Effector memory CD4-positive, alpha-beta T cell (primary cell): ENCODE measurements at regions not wholly inside any gene's neighbourhood (a gene's known extent, or its start where the extent isn't known, plus 50 kb on each side); places are given as distances from the start of the nearest gene placed in this dataset.
"Not testable (repeated sequence)": the region's sequence is repeated elsewhere in the genome, so short reads cannot be mapped to it uniquely, and the experiment has no call there.

ENCODE experiments used
- DNase-seq, 3 donors: peaks; one replicate each; pipeline ENCODE4 v3.0.0-alpha.2; 2020
- H3K27ac ChIP-seq: 2 replicates; pipeline ENCODE4 v1.7.0; 2013; ENCODE audit warnings: mild to moderate bottlenecking, low read length, moderate library complexity; ENCODE audit not compliant: insufficient read depth, poor library complexity, severe bottlenecking
- H3K27me3 ChIP-seq: replicated peaks from 2 replicates; pipeline ENCODE4 v1.7.0; 2013; ENCODE audit warnings: mild to moderate bottlenecking, low read length; ENCODE audit not compliant: insufficient read depth, control insufficient read depth, poor library complexity, severe bottlenecking
- H3K36me3 ChIP-seq: 2 replicates; pipeline ENCODE4 v1.7.0; 2013; ENCODE audit warnings: mild to moderate bottlenecking, low read length, moderate library complexity; ENCODE audit not compliant: control insufficient read depth, insufficient read depth
- H3K4me1 ChIP-seq: 2 replicates; pipeline ENCODE4 v1.7.0; 2013; ENCODE audit warnings: low read length, mild to moderate bottlenecking; ENCODE audit not compliant: control insufficient read depth, insufficient read depth, poor library complexity, severe bottlenecking
- H3K4me3 ChIP-seq: 2 replicates; pipeline ENCODE4 v1.7.0; 2013; ENCODE audit warnings: low read length, low read depth, mild to moderate bottlenecking; ENCODE audit not compliant: insufficient read depth, poor library complexity, severe bottlenecking
- H3K9me3 ChIP-seq: 2 replicates; pipeline ENCODE4 v1.7.0; 2013; ENCODE audit warnings: mild to moderate bottlenecking, low read length, moderate library complexity; ENCODE audit not compliant: control insufficient read depth

GRCh38 chr9:31314241-31314640 lies 1070.2 kb upstream of the ACO1 start:
- Histone ChIP-seq H3K9me3 (no peaks in the 10 kb centered on the region), H3K27ac (no peak overlapping the region), H3K36me3 (no peaks in the 10 kb centered on the region), H3K27me3 (no peaks in the 10 kb centered on the region), H3K4me1 (no peaks in the 10 kb centered on the region), H3K4me3 (no peak overlapping the region)
- no peak for DNase-seq

GRCh38 chr9:31320494-31320893 lies 1063.9 kb upstream of the ACO1 start:
- DNase-seq, result no peak
- H3K27ac ChIP-seq, result no peak overlapping the region

GRCh38 chr9:31321256-31321655 lies 1063.2 kb upstream of the ACO1 start:
- H3K36me3 ChIP-seq, result no peaks in the 10 kb centered on the region
- no peaks in the 10 kb centered on the region for H3K27me3 ChIP-seq
- H3K9me3 ChIP-seq, result no peaks in the 10 kb centered on the region
- no peak overlapping the region for H3K4me3 ChIP-seq
- H3K4me1 ChIP-seq, result peaks cover 13% of the 10 kb centered on the region
- no peak overlapping the region for H3K27ac ChIP-seq
- DNase-seq, result no peak

More at GRCh38 chr9:31320494-31320893, 1063.9 kb upstream of the ACO1 start:
- Histone ChIP-seq H3K36me3 (no peaks in the 10 kb centered on the region), H3K27me3 (no peaks in the 10 kb centered on the region), H3K4me3 (no peak overlapping the region), H3K9me3 (no peaks in the 10 kb centered on the region), H3K4me1 (peaks cover 13% of the 10 kb centered on the region)

GRCh38 chr9:31321686-31322085 lies 1062.8 kb upstream of the ACO1 start:
- Histone ChIP-seq H3K36me3 (no peaks in the 10 kb centered on the region), H3K9me3 (no peaks in the 10 kb centered on the region), H3K4me1 (peaks cover 13% of the 10 kb centered on the region), H3K27ac (no peak overlapping the region), H3K27me3 (no peaks in the 10 kb centered on the region), H3K4me3 (no peak overlapping the region)
- DNase-seq, result no peak

GRCh38 chr9:31323726-31324444 lies 1060.6 kb upstream of the ACO1 start:
- Histone ChIP-seq H3K4me3 (peak overlapping the region; percentile 16), H3K27ac (peak overlapping the region; percentile 19), H3K4me1 (peaks cover 13% of the 10 kb centered on the region), H3K27me3 (no peaks in the 10 kb centered on the region), H3K36me3 (no peaks in the 10 kb centered on the region), H3K9me3 (no peaks in the 10 kb centered on the region)
- DNase-seq, result no peak

GRCh38 chr9:31325778-31326177 lies 1058.7 kb upstream of the ACO1 start:
- Histone ChIP-seq H3K4me1 (peaks cover 13% of the 10 kb centered on the region), H3K36me3 (no peaks in the 10 kb centered on the region), H3K27me3 (no peaks in the 10 kb centered on the region), H3K4me3 (no peak overlapping the region), H3K27ac (no peak overlapping the region), H3K9me3 (no peaks in the 10 kb centered on the region)
- no peak for DNase-seq

GRCh38 chr9:31326883-31327282 lies 1057.6 kb upstream of the ACO1 start:
- not testable (repeated sequence) for H3K27ac ChIP-seq, H3K36me3 ChIP-seq, DNase-seq, H3K9me3 ChIP-seq, H3K27me3 ChIP-seq, H3K4me3 ChIP-seq
- H3K4me1 ChIP-seq, result peaks cover 13% of the 10 kb centered on the region

- no peak for DNase-seq
- Histone ChIP-seq H3K27me3 (no peaks in the 10 kb centered on the region), H3K9me3 (no peaks in the 10 kb centered on the region), H3K36me3 (no peaks in the 10 kb centered on the region), H3K4me1 (peaks cover 21% of the 10 kb centered on the region), H3K4me3 (no peak overlapping the region), H3K27ac (no peak overlapping the region)
Observed at GRCh38 chr9:31334837-31335528, 1049.5 kb upstream of the ACO1 start.

GRCh38 chr9:31335529-31336234 lies 1048.8 kb upstream of the ACO1 start:
- Histone ChIP-seq H3K27me3 (no peaks in the 10 kb centered on the region), H3K4me3 (no peak overlapping the region), H3K36me3 (no peaks in the 10 kb centered on the region), H3K27ac (peak overlapping the region; percentile 11), H3K4me1 (peaks cover 21% of the 10 kb centered on the region), H3K9me3 (no peaks in the 10 kb centered on the region)
- DNase-seq, result no peak

GRCh38 chr9:31336386-31336785 lies 1048.1 kb upstream of the ACO1 start:
- Histone ChIP-seq H3K4me1 (peaks cover 21% of the 10 kb centered on the region), H3K36me3 (no peaks in the 10 kb centered on the region), H3K27ac (no peak overlapping the region), H3K27me3 (no peaks in the 10 kb centered on the region), H3K4me3 (no peak overlapping the region), H3K9me3 (no peaks in the 10 kb centered on the region)
- no peak for DNase-seq
